ENCODE measurements at regions not wholly inside any gene's neighbourhood (a gene's known extent, or its start where the extent isn't known, plus 50 kb on each side); places are given as distances from the start of the nearest gene placed in this dataset.

DNA sequence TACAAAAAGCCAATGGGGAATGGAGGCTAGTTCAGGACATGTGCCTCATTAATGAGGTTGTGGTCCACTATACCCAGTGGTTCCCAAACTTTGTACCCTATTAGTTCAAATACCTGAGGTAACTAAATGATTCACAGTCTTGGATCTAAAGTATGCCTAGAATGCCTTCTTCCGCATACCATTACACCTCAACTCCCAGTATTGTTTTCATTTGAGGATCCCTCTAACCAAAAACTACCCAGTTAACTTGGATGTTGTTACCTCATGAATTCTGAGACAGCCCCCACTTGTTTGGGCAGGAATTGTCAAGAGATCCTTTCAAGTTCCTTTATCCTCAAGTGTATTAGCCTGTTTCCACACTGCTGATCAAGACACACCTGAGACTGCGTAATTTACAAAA lies 439.2 kb downstream of the PCDH10 start (continued):
- no peak for TF ChIP-seq KLF16 (tag by site-specific recombination; IDR thresholded peaks at IDR 0.05)
- no peak for TF ChIP-seq ZNF664 (tag by site-specific recombination; IDR thresholded peaks at IDR 0.05)
- no peak for TF ChIP-seq ZNF324 (tag by site-specific recombination; IDR thresholded peaks at IDR 0.05)
- TF ChIP-seq, protein P1, sequence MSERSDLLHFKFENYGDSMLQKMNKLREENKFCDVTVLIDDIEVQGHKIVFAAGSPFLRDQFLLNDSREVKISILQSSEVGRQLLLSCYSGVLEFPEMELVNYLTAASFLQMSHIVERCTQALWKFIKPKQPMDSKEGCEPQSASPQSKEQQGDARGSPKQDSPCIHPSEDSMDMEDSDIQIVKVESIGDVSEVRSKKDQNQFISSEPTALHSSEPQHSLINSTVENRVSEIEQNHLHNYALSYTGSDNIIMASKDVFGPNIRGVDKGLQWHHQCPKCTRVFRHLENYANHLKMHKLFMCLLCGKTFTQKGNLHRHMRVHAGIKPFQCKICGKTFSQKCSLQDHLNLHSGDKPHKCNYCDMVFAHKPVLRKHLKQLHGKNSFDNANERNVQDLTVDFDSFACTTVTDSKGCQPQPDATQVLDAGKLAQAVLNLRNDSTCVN (tag by site-specific recombination; optimal IDR thresholded peaks at IDR 0.05) = no peak
- no peak for TF ChIP-seq HOXD13 (CRISPR knock-in tag; IDR thresholded peaks at IDR 0.05; ENCODE audit: borderline replicate concordance)
- TF ChIP-seq, protein P2, sequence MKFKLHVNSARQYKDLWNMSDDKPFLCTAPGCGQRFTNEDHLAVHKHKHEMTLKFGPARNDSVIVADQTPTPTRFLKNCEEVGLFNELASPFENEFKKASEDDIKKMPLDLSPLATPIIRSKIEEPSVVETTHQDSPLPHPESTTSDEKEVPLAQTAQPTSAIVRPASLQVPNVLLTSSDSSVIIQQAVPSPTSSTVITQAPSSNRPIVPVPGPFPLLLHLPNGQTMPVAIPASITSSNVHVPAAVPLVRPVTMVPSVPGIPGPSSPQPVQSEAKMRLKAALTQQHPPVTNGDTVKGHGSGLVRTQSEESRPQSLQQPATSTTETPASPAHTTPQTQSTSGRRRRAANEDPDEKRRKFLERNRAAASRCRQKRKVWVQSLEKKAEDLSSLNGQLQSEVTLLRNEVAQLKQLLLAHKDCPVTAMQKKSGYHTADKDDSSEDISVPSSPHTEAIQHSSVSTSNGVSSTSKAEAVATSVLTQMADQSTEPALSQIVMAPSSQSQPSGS (tag by site-specific recombination; IDR thresholded peaks at IDR 0.05; ENCODE audit: low read depth) = no peak
- no peak for TF ChIP-seq ZNF404 (tag by site-specific recombination; IDR thresholded peaks at IDR 0.05)
- no peak for TF ChIP-seq ZIC2 (tag by site-specific recombination; IDR thresholded peaks at IDR 0.05)
- no peak for TF ChIP-seq ZNF473 (tag by site-specific recombination; IDR thresholded peaks at IDR 0.05)

DNA sequence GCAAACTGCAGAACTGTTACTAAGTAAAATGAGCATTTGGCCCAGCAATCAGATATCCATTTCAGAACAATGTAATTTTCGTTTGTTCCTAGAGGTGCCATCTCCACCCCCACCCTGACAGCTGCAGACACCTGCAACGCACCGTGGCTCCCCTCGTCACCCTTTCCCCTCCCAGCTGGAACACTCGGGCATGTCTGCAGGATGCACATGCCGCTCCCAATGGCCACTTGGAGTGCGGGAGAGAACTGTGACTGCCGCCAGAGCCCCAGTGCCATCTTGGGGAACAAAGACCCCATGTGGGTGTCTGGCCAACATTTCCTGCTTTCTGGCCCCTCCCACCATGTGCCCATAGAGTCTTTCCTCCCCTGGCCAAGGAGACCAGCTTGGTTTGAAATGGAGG lies 436.2 kb downstream of the PCDH10 start:
- Histone ChIP-seq H3K4me3 (ENCODE audit: low read depth, low read length) (no peak overlapping the region), H3K27ac (ENCODE audit: extremely low read depth, low read depth, low read length) (no peak overlapping the region), H3K4me1 (ENCODE audit: control insufficient read depth, insufficient read depth, low read length) (no peaks in the 10 kb centered on the region), H3K36me3 (ENCODE audit: control insufficient read depth in 2 of 2, insufficient read depth in 1 of 2, low read length in 2 of 2) (no peaks in the 10 kb centered on the region), H3K9me3 (ENCODE audit: control insufficient read depth, insufficient read depth, low read depth, low read length) (no peaks in the 10 kb centered on the region)
- TF ChIP-seq, protein P3, sequence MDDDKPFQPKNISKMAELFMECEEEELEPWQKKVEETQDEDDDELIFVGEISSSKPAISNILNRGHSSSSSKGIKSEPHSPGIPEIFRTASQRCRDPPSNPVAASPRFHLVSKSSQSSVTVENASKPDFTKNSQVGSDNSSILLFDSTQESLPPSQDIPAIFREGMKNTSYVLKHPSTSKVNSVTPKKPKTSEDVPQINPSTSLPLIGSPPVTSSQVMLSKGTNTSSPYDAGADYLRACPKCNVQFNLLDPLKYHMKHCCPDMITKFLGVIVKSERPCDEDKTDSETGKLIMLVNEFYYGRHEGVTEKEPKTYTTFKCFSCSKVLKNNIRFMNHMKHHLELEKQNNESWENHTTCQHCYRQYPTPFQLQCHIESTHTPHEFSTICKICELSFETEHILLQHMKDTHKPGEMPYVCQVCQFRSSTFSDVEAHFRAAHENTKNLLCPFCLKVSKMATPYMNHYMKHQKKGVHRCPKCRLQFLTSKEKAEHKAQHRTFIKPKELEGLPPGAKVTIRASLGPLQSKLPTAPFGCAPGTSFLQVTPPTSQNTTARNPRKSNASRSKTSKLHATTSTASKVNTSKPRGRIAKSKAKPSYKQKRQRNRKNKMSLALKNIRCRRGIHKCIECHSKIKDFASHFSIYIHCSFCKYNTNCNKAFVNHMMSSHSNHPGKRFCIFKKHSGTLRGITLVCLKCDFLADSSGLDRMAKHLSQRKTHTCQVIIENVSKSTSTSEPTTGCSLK (tag by site-specific recombination; IDR thresholded peaks at IDR 0.05) = no peak
- ChIA-PET POLR2A (interaction anchor here (0.6 kb wide), 1 partner anchor 30 kb away, joined by 3 read pairs; no protein-coding TSS in a partner anchor), CTCF (interaction anchor here (0.6 kb wide), 1 partner anchor 563 kb away, joined by 3 read pairs; no protein-coding TSS in a partner anchor)

DNA sequence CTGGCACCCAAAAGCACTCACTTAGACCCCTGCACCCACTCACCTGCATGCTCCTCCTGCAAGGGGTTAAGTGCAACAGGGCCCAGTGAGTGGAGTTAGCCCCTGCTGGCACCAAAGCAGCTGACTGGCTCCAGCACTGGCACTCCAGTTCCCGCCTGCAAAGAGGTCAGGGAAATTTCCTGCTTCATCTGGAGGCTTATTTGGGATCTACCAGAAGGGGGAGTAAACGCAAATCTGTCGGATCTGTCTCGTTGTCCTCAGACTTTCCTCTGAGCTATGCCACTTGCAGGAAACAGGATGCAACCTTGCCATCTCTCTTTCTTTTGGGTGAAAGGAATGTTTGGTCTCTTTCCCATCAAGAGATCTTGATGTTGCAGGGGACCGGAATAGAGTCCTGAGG lies 435.6 kb downstream of the PCDH10 start:
- TF ChIP-seq OVOL3 (tag by site-specific recombination; IDR thresholded peaks at IDR 0.05) = no peak
- no peak for TF ChIP-seq ZNF416 (tag by site-specific recombination; IDR thresholded peaks at IDR 0.05)
- TF ChIP-seq ZNF24 (tag by site-specific recombination; IDR thresholded peaks at IDR 0.05) = no peak
- no peak for TF ChIP-seq ZNF654 (tag by site-specific recombination; IDR thresholded peaks at IDR 0.05; ENCODE audit: low read depth)
- no peaks in the 10 kb centered on the region for H3K36me3 ChIP-seq (ENCODE audit: control insufficient read depth in 2 of 2, insufficient read depth in 1 of 2, low read length in 2 of 2)
- CTCF ChIA-PET = interaction anchor here (0.6 to 0.7 kb wide), 2 partner anchors 200 to 564 kb away, joined by 3 read pairs; no protein-coding TSS in a partner anchor
- no peaks in the 10 kb centered on the region for H3K4me1 ChIP-seq (ENCODE audit: control insufficient read depth, insufficient read depth, low read length)
- no peak overlapping the region for H3K27ac ChIP-seq (ENCODE audit: extremely low read depth, low read depth, low read length)
- no peaks in the 10 kb centered on the region for H3K9me3 ChIP-seq (ENCODE audit: control insufficient read depth, insufficient read depth, low read depth, low read length)
- POLR2A ChIA-PET = interaction anchor here (0.6 kb wide), 1 partner anchor 30 kb away, joined by 3 read pairs; no protein-coding TSS in a partner anchor
- no peak overlapping the region for H3K4me3 ChIP-seq (ENCODE audit: low read depth, low read length)

DNA sequence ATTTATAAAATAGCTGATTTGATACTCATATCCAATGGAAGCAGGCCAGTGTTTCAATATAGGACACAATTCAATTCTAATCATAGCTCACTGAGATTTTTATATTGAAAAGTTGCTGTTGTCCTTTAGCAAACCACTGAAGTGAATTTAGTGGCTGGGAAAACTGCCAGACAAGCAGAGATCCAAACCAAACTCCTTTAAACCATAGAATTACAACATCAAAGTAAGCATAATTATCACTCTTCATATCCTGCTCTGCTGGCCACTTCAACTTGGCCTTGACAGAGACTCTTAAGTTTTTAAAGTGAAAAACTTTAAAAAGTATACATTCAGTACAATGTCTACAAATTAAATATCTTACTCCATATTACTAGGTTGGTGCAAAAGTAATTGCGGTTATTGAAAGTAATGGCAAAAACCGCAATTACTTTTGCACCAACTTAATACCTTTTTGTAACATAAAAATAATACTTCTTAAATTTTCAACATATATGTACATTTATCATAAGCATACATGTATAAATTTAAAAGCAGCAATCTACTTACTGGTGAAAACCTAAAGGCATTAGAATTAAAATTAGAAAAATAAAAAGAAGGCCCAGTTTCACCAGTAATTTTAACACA lies 433.0 kb downstream of the PCDH10 start:
- Histone ChIP-seq H3K36me3 (ENCODE audit: control insufficient read depth in 2 of 2, insufficient read depth in 1 of 2, low read length in 2 of 2) (no peaks in the 10 kb centered on the region), H3K27ac (ENCODE audit: extremely low read depth, low read depth, low read length) (no peak overlapping the region), H3K4me1 (ENCODE audit: control insufficient read depth, insufficient read depth, low read length) (no peaks in the 10 kb centered on the region), H3K9me3 (ENCODE audit: control insufficient read depth, insufficient read depth, low read depth, low read length) (no peaks in the 10 kb centered on the region), H3K4me3 (ENCODE audit: low read depth, low read length) (no peak overlapping the region)
- no peak for TF ChIP-seq ZNF837 (tag by site-specific recombination; IDR thresholded peaks at IDR 0.05)
- TF ChIP-seq GLIS1 (tag by site-specific recombination; IDR thresholded peaks at IDR 0.05) = no peak
- no peak for TF ChIP-seq HOXC10 (CRISPR knock-in tag; IDR thresholded peaks at IDR 0.05)
- TF ChIP-seq, protein P4, sequence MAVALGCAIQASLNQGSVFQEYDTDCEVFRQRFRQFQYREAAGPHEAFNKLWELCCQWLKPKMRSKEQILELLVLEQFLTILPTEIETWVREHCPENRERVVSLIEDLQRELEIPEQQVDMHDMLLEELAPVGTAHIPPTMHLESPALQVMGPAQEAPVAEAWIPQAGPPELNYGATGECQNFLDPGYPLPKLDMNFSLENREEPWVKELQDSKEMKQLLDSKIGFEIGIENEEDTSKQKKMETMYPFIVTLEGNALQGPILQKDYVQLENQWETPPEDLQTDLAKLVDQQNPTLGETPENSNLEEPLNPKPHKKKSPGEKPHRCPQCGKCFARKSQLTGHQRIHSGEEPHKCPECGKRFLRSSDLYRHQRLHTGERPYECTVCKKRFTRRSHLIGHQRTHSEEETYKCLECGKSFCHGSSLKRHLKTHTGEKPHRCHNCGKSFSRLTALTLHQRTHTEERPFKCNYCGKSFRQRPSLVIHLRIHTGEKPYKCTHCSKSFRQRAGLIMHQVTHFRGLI (tag by site-specific recombination; IDR thresholded peaks at IDR 0.05) = no peak
- TF ChIP-seq, protein P5, sequence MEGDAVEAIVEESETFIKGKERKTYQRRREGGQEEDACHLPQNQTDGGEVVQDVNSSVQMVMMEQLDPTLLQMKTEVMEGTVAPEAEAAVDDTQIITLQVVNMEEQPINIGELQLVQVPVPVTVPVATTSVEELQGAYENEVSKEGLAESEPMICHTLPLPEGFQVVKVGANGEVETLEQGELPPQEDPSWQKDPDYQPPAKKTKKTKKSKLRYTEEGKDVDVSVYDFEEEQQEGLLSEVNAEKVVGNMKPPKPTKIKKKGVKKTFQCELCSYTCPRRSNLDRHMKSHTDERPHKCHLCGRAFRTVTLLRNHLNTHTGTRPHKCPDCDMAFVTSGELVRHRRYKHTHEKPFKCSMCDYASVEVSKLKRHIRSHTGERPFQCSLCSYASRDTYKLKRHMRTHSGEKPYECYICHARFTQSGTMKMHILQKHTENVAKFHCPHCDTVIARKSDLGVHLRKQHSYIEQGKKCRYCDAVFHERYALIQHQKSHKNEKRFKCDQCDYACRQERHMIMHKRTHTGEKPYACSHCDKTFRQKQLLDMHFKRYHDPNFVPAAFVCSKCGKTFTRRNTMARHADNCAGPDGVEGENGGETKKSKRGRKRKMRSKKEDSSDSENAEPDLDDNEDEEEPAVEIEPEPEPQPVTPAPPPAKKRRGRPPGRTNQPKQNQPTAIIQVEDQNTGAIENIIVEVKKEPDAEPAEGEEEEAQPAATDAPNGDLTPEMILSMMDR (tag by site-specific recombination; IDR thresholded peaks at IDR 0.05) = no peak
- no peak for TF ChIP-seq ZNF133 (tag by site-specific recombination; IDR thresholded peaks at IDR 0.05)
- no peak for TF ChIP-seq ZNF791 (tag by site-specific recombination; IDR thresholded peaks at IDR 0.05)
- TF ChIP-seq ZNF10 (tag by site-specific recombination; IDR thresholded peaks at IDR 0.05) = no peak
- no peak for TF ChIP-seq FEZF1 (tag by site-specific recombination; IDR thresholded peaks at IDR 0.05)
- ChIA-PET CTCF (no interaction called here), POLR2A (no interaction called here)
